SK-N-SH (cell line): ENCODE measurements at regions not wholly inside any gene's neighbourhood (a gene's known extent, or its start where the extent isn't known, plus 50 kb on each side); places are given as distances from the start of the nearest gene placed in this dataset.

Source experiments
- CTCF ChIP-seq: fragments of 200-600 bp; sonication (generic); IDR thresholded peaks from 2 replicates; pipeline ENCODE4 v1.6.1; 2017; ENCODE audit warnings: antibody characterized with exemption, mild to moderate bottlenecking, moderate library complexity
- EZH2phosphoT487 ChIP-seq: fragments of 200-600 bp; sonication (generic); IDR thresholded peaks from 2 replicates; pipeline ENCODE4 v1.6.1; 2017; ENCODE audit warnings: low read depth, mixed run types, mild to moderate bottlenecking, antibody characterized with exemption, moderate library complexity, borderline replicate concordance
- POLR2AphosphoS5 ChIP-seq: IDR thresholded peaks from 2 replicates; pipeline ENCODE4 v1.6.1; 2012; ENCODE audit warnings: low read depth, low read length
- SMC3 ChIP-seq: IDR thresholded peaks from 2 replicates; pipeline ENCODE4 v1.6.1; 2012; ENCODE audit warnings: low read depth, low read length, improper control_type of control experiment

- TF ChIP-seq CTCF (no peak), SMC3 (no peak), POLR2AphosphoS5 (no peak), EZH2phosphoT487 (no peak)
Observed at GRCh38 chr11:134821422-134821821, 409.4 kb upstream of the B3GAT1 start.
